ENCODE measurements at regions not wholly inside any gene's neighbourhood (a gene's known extent, or its start where the extent isn't known, plus 50 kb on each side); places are given as distances from the start of the nearest gene placed in this dataset.
A peak's percentile ranks its signal among the peaks of the same experiment; 100 is the strongest.

DNA sequence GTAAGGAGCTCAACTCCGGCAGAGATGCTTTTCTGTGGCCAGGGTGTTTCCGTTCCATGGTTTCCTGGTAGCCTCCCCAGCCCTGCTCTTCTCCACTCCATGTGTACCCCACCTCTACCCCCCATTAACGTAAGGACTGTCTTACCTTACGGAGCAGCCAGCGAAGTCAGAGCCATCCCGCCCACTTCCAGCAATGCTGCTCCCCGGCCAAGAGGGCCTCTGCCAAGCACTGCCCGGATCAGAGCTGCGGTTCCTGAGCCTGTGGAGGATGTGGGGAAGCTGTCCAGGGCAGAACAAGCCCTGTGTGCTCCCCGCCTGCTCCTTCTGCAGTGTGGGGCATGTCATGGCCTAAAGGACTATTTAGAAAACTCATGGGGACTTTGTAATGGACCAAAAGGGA lies 261.2 kb downstream of the GADD45G start:
- H3K27ac Mint-ChIP-seq, result no peak overlapping the region
- CTCF ChIA-PET, result no interaction called here
- ATAC-seq (ENCODE audit: low read depth), result no peak

DNA sequence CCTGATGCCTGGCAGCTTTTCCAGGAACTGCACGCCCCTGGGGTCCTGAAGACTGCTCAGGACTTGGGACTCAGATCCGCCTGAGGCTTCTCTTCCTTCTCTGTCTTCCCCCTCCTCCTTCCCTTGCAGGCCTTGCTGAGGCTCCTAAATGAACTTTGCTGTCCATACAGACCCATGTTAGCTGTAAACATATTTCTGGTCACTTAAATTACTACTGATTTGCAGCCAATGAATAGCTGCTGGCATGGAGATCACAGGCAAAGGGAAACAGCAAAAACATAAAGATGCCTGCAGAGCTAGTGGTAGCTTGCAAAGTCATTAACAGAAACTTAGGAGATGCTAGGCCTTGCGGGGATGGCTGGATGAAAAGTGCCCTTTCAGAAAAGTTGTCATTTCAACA lies 261.9 kb downstream of the GADD45G start:
- peaks cover 4% of the 10 kb centered on the region for H3K4me1 Mint-ChIP-seq
- ATAC-seq (ENCODE audit: low read depth) (no peak), DNase-seq (no peak)
- no peak overlapping the region for H3K27ac Mint-ChIP-seq
- H3K4me3 Mint-ChIP-seq, result no peak overlapping the region
- no peaks in the 10 kb centered on the region for H3K27me3 Mint-ChIP-seq
- TF ChIP-seq, protein P1, sequence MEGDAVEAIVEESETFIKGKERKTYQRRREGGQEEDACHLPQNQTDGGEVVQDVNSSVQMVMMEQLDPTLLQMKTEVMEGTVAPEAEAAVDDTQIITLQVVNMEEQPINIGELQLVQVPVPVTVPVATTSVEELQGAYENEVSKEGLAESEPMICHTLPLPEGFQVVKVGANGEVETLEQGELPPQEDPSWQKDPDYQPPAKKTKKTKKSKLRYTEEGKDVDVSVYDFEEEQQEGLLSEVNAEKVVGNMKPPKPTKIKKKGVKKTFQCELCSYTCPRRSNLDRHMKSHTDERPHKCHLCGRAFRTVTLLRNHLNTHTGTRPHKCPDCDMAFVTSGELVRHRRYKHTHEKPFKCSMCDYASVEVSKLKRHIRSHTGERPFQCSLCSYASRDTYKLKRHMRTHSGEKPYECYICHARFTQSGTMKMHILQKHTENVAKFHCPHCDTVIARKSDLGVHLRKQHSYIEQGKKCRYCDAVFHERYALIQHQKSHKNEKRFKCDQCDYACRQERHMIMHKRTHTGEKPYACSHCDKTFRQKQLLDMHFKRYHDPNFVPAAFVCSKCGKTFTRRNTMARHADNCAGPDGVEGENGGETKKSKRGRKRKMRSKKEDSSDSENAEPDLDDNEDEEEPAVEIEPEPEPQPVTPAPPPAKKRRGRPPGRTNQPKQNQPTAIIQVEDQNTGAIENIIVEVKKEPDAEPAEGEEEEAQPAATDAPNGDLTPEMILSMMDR (IDR thresholded peaks at IDR 0.05), result no peak
- CTCF ChIA-PET, result no interaction called here
- H3K9me3 Mint-ChIP-seq, result no peaks in the 10 kb centered on the region
- POLR2A ChIA-PET, result interaction anchor here (0.7 kb wide), 1 partner anchor 64 kb away, joined by 3 read pairs; no protein-coding TSS in a partner anchor
- intact Hi-C loops (cut with micrococcal nuclease), result no loop called here
- no peaks in the 10 kb centered on the region for H3K36me3 Mint-ChIP-seq (ENCODE audit: low read depth)

More for the DNA sequence above, 261.2 kb downstream of the GADD45G start:
- H3K36me3 Mint-ChIP-seq (ENCODE audit: low read depth), result no peaks in the 10 kb centered on the region
- intact Hi-C loops (cut with micrococcal nuclease), result no loop called here
- no peaks in the 10 kb centered on the region for H3K27me3 Mint-ChIP-seq
- POLR2A ChIA-PET, result no interaction called here
- TF ChIP-seq, protein P1 (IDR thresholded peaks at IDR 0.05), result no peak
- H3K4me3 Mint-ChIP-seq, result no peak overlapping the region
- no peak for DNase-seq
- H3K4me1 Mint-ChIP-seq, result peaks cover 4% of the 10 kb centered on the region
- H3K9me3 Mint-ChIP-seq, result no peaks in the 10 kb centered on the region

DNA sequence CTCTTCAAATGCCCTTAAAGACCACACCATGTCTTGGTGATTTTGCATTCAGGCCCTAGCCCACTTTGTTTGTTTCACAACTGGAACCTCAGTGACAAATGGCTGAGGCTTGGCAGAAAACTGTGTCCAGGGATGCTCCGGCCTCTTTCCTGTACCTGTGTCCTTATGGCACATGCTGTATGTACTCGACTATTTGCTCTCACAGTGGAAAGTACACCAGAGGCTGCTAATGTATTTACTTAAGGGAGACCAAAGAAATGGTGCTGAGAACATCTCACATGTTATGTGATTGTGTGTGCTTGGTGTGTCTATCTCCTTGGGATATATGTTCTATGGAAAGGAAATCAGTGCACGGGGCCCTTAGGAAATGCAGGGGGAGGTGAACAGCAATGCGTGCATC lies 263.3 kb downstream of the GADD45G start:
- no peak for ATAC-seq (ENCODE audit: low read depth)
- Mint-ChIP-seq H3K4me1 (peaks cover 4% of the 10 kb centered on the region), H3K27ac (no peak overlapping the region), H3K9me3 (no peaks in the 10 kb centered on the region), H3K36me3 (ENCODE audit: low read depth) (no peaks in the 10 kb centered on the region), H3K27me3 (no peaks in the 10 kb centered on the region), H3K4me3 (no peak overlapping the region)
- DNase-seq, result no peak
- TF ChIP-seq, protein P1 (IDR thresholded peaks at IDR 0.05), result no peak
- ChIA-PET CTCF (no interaction called here), POLR2A (no interaction called here)
- intact Hi-C loops (cut with micrococcal nuclease), result no loop called here

DNA sequence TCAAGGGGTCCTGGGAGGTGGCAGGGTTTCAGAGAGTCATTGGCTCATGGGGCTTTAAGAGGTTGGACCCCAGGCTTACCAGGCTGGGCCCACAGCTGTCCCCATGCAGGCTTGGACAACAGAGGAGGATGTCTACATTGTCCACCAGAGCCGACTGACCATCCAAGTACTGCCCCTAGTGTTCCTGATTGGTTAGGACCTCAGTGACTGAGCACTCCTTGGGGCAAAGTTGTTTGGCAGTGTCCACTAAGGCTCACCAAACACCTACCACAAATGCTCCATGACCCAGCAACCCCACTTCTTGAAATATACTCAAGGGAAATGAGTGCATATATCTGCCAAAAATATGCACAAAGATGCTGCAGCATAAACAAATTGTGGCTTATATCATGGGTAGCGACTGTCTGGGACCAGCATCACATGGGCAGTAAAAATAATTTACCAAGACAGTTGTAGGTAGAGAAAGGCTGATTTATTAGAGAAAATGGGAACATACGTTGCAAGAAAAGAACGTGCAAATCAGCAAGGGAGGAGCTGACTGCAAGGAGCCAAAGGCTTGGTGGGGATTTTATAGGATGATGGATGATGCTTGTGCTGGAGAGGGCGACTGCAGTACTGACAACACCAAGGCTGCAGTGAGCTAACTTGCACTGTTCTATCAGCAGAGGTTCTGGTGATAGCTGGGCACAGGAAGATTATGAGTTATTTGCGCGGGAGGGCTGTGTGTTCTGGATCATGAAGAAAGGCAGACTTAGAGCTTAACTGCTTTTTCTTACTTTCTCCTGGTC lies 265.2 kb downstream of the GADD45G start:
- intact Hi-C loops (cut with micrococcal nuclease), result no loop called here
- ATAC-seq (ENCODE audit: low read depth) (no peak), DNase-seq (no peak)
- Mint-ChIP-seq H3K27me3 (no peaks in the 10 kb centered on the region), H3K4me3 (no peak overlapping the region), H3K27ac (peak overlapping the region; percentile 6), H3K9me3 (no peaks in the 10 kb centered on the region), H3K36me3 (ENCODE audit: low read depth) (no peaks in the 10 kb centered on the region), H3K4me1 (peaks cover 4% of the 10 kb centered on the region)
- POLR2A ChIA-PET, result no interaction called here
- CTCF ChIA-PET, result no interaction called here
- TF ChIP-seq, protein P1 (IDR thresholded peaks at IDR 0.05), result no peak

DNA sequence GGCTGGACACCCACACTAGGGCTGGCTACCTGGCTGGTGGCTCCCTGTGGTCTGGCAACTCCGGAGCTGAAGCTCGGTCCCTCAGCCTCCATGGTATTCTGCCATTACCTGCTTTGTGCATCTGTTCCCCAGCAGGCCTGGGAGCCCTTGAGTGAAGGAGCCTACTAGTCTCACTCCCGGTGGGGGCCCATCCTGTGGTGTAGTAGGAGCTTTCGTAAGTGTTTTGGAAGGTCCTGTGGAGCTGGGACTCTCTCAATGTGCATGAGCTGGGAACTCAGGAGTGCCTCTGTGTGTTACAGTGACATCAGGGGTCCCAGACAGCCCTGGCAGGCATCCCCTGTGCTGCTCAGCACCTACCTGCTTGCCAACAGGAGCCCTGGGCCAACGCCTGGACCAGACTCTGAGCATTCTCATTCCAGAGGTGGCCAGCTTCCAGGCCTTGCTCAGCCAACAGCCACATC lies 267.1 kb downstream of the GADD45G start:
- Mint-ChIP-seq H3K4me1 (peaks cover 4% of the 10 kb centered on the region), H3K36me3 (ENCODE audit: low read depth) (no peaks in the 10 kb centered on the region), H3K4me3 (no peak overlapping the region), H3K27ac (no peak overlapping the region), H3K27me3 (no peaks in the 10 kb centered on the region), H3K9me3 (no peaks in the 10 kb centered on the region)
- ChIA-PET POLR2A (no interaction called here), CTCF (no interaction called here)
- TF ChIP-seq, protein P1 (IDR thresholded peaks at IDR 0.05), result no peak
- ATAC-seq (ENCODE audit: low read depth) (no peak), DNase-seq (peak; percentile 9)
- intact Hi-C loops (cut with micrococcal nuclease), result no loop called here

All from activated B cell treated with CpG ODN at 0.5 μM for 24 hours (primary cell).